Ishikawa (cell line): ENCODE measurements at regions not wholly inside any gene's neighbourhood (a gene's known extent, or its start where the extent isn't known, plus 50 kb on each side); places are given as distances from the start of the nearest gene placed in this dataset.

Experiments used
- CEBPB ChIP-seq: IDR thresholded peaks from 2 replicates; pipeline ENCODE4 v1.6.1; 2012
- CREB1 ChIP-seq: IDR thresholded peaks from 2 replicates; pipeline ENCODE4 v1.6.1; 2012; ENCODE audit warnings: low read depth
- EGR1 ChIP-seq: IDR thresholded peaks from 2 replicates; pipeline ENCODE4 v1.6.1; 2012
- EP300 ChIP-seq: IDR thresholded peaks from 2 replicates; pipeline ENCODE4 v1.6.1; 2012; ENCODE audit warnings: borderline replicate concordance
- FOXM1 ChIP-seq: IDR thresholded peaks from 2 replicates; pipeline ENCODE4 v1.6.1; 2012; ENCODE audit warnings: low read depth, borderline replicate concordance
- NFIC ChIP-seq: IDR thresholded peaks from 2 replicates; pipeline ENCODE4 v1.6.1; 2012
- RAD21 ChIP-seq: IDR thresholded peaks from 2 replicates; pipeline ENCODE4 v1.6.1; 2012; ENCODE audit warnings: low read depth
- REST ChIP-seq: IDR thresholded peaks from 2 replicates; pipeline ENCODE4 v1.6.1; 2012; ENCODE audit warnings: low read depth, mild to moderate bottlenecking
- TAF1 ChIP-seq: IDR thresholded peaks from 2 replicates; pipeline ENCODE4 v1.6.1; 2012; ENCODE audit warnings: low read depth, mild to moderate bottlenecking
- TCF12 ChIP-seq: IDR thresholded peaks from 2 replicates; pipeline ENCODE4 v1.6.1; 2012; ENCODE audit warnings: low read depth
- TEAD4 ChIP-seq: IDR thresholded peaks from 2 replicates; pipeline ENCODE4 v1.6.1; 2012
- USF1 ChIP-seq: IDR thresholded peaks from 2 replicates; pipeline ENCODE4 v1.6.1; 2012
- YY1 ChIP-seq: IDR thresholded peaks from 2 replicates; pipeline ENCODE4 v1.6.1; 2012; ENCODE audit warnings: low read depth
- ZBTB7A ChIP-seq: IDR thresholded peaks from 2 replicates; pipeline ENCODE4 v1.6.1; 2012; ENCODE audit warnings: low read depth
- TF ChIP-seq, protein P1 (sequence below): IDR thresholded peaks from 2 replicates; pipeline ENCODE4 v1.6.1; 2012

GRCh38 chr11:36741515-36741914 lies 143.5 kb upstream of the RAG2 start:
- no peak for TF ChIP-seq EGR1
- TF ChIP-seq, protein P1, sequence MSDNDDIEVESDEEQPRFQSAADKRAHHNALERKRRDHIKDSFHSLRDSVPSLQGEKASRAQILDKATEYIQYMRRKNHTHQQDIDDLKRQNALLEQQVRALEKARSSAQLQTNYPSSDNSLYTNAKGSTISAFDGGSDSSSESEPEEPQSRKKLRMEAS = no peak
- TF ChIP-seq RAD21 = no peak
- no peak for TF ChIP-seq EP300
- TF ChIP-seq USF1 = no peak
- TF ChIP-seq ZBTB7A = no peak
- no peak for TF ChIP-seq YY1
- no peak for TF ChIP-seq NFIC
- TF ChIP-seq TAF1 = no peak
- TF ChIP-seq REST = no peak
- no peak for TF ChIP-seq CEBPB
- no peak for TF ChIP-seq FOXM1
- TF ChIP-seq CREB1 = no peak
- no peak for TF ChIP-seq TEAD4
- TF ChIP-seq TCF12 = no peak

DNA sequence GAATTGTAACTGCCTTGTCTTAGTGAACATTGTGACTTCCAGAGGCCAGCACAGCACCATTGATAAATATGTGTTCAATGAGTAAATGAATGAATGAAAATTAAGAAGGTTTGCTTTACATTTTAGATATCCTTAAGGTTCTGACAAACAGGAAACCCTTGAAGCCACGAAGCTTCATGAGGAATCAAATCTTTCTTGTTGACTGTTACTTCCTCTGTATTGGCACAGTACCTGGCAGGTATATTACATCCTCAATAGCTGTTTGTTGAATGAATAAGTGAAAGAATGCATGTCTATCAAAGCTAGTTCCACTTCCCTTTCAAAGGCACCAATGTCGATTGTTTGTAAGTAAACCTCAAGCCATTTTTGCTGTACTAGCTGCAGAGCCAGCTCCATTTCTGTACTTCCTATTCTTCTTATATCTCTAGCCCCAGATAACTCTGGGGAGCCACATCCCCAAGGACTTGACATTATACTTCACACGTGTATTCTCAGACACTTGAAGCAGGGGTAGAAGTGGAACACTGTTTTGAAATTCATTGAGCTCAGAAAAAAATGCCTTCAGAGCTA lies 140.3 kb upstream of the RAG2 start:
- TF ChIP-seq, protein P1 = no peak
- TF ChIP-seq EGR1 (no peak), CEBPB (no peak), TAF1 (no peak), NFIC (no peak), YY1 (no peak), TCF12 (no peak), EP300 (no peak), FOXM1 (no peak), USF1 (no peak), TEAD4 (no peak), ZBTB7A (no peak), RAD21 (no peak), REST (no peak), CREB1 (no peak)

DNA sequence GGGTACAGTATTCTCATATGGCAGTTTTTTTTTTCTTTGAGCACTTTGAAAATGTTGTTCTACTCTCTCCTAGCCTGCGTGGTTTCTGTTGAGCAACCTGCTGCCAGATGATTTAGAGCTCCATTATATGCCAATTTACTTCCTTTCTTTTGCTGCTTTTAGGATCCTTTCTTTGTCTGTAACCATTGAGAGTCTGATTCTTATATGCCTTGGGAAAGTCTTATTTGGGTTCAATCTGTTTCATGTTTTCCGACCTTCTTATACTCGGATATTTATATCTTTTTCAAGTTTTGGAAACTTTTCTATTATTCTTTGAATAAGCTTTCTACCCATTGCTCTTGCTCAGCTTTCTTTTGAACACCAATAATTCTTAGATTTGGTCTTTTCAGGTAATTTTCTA lies 138.1 kb upstream of the RAG2 start:
- TF ChIP-seq EP300 (no peak), NFIC (no peak), YY1 (no peak), CREB1 (no peak), USF1 (no peak), TAF1 (no peak), REST (no peak), EGR1 (no peak), ZBTB7A (no peak), TCF12 (no peak), TEAD4 (no peak), FOXM1 (no peak), RAD21 (no peak), CEBPB (no peak)

GRCh38 chr11:36730761-36731160 lies 132.7 kb upstream of the RAG2 start:
- no peak for TF ChIP-seq CEBPB
- TF ChIP-seq TCF12 = no peak
- no peak for TF ChIP-seq NFIC
- TF ChIP-seq EGR1 = no peak
- TF ChIP-seq, protein P1 = no peak
- TF ChIP-seq TEAD4 = no peak
- no peak for TF ChIP-seq EP300
- no peak for TF ChIP-seq CREB1
- no peak for TF ChIP-seq RAD21
- no peak for TF ChIP-seq TAF1
- TF ChIP-seq ZBTB7A = no peak
- no peak for TF ChIP-seq REST
- TF ChIP-seq FOXM1 = no peak
- TF ChIP-seq USF1 = no peak
- TF ChIP-seq YY1 = no peak
